ENCODE measurements at regions not wholly inside any gene's neighbourhood (a gene's known extent, or its start where the extent isn't known, plus 50 kb on each side); places are given as distances from the start of the nearest gene placed in this dataset.

DNA sequence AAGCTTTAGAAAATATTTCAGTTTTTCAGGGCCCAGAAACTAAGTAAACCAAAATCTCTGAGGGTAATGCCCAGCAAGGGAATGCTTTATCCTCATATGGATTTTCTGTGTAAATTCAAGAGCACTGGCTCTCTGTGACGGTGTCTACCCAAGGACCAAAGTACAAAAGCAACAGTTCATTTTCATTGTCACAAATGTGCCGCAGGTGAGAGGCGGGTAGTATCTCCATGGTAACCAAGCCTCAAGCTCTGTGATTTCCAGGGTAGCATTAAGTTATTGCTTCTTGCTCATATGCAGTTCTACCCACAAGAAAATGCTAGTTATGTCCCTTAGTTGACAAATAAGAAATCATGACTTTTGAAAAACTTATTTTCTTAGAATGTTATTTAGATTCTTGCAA, 164.3 kb downstream of the MTRR start:
- no peaks in the 10 kb centered on the region for H3K9me2 ChIP-seq (ENCODE audit: low read depth, low read length)
- H3K4me3 ChIP-seq (ENCODE audit: low read depth, low read length, poor library complexity, severe bottlenecking): no peak overlapping the region
- TF ChIP-seq EZH2 (IDR thresholded peaks at IDR 0.05; ENCODE audit: borderline replicate concordance, low read length) (no peak), CTCF (IDR thresholded peaks at IDR 0.05; ENCODE audit: low read length) (no peak)
- H3K27me3 ChIP-seq (ENCODE audit: insufficient read depth, low read length): peaks cover 5% of the 10 kb centered on the region; the same call in 1 of the 2 replicates
- H3K36me3 ChIP-seq (ENCODE audit: insufficient read depth, low read length): no peaks in the 10 kb centered on the region
- no peaks in the 10 kb centered on the region for H3K4me1 ChIP-seq (ENCODE audit: insufficient read depth, low read length, severe bottlenecking)
- H3K27ac ChIP-seq (ENCODE audit: low read depth, low read length, poor library complexity, severe bottlenecking): no peak overlapping the region
- no peaks in the 10 kb centered on the region for H3K9me3 ChIP-seq (ENCODE audit: low read length)
- no peak overlapping the region for H3K4me2 ChIP-seq (ENCODE audit: low read length)
- no peaks in the 10 kb centered on the region for H3F3A ChIP-seq (ENCODE audit: insufficient read depth, low read length)
- no peak overlapping the region for H2AFZ ChIP-seq (ENCODE audit: low read length)
- H3K9ac ChIP-seq (ENCODE audit: low read length): no peak overlapping the region
- H3K79me2 ChIP-seq (ENCODE audit: insufficient read depth, low read length): no peaks in the 10 kb centered on the region
- no peaks in the 10 kb centered on the region for H4K20me1 ChIP-seq (ENCODE audit: insufficient read depth, low read length)

GRCh38 chr5:8034852-8035251, 165.9 kb downstream of the MTRR start:
- Histone ChIP-seq H2AFZ (ENCODE audit: low read length) (no peak overlapping the region), H3K27me3 (ENCODE audit: insufficient read depth, low read length) (peaks cover 5% of the 10 kb centered on the region; the same call in 1 of the 2 replicates)
- no peak for TF ChIP-seq CTCF (IDR thresholded peaks at IDR 0.05; ENCODE audit: low read length)
- TF ChIP-seq EZH2 (IDR thresholded peaks at IDR 0.05; ENCODE audit: borderline replicate concordance, low read length): no peak

DNA sequence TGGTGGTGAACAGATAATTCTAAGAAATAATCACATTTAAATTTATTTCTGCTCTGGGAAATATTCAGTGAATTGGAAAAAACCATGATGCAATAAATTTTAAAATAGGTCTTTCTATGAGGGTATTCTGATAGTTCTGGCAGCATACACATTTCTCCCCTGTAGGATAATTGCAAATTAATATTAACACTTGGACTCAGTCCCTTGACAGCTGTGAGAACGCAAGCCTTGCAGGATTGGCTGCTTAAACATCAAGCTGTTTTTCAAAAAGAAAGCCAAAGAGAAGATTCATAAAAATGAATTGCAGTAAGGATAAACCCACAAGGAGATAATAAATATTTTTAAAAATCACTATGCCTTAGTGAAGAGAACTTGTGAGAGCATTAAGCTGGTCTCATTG, 180.0 kb downstream of the MTRR start:
- TF ChIP-seq CTCF (IDR thresholded peaks at IDR 0.05; ENCODE audit: low read length) (no peak), EZH2 (IDR thresholded peaks at IDR 0.05; ENCODE audit: borderline replicate concordance, low read length) (no peak)
- H2AFZ ChIP-seq (ENCODE audit: low read length): no peak overlapping the region

More at GRCh38 chr5:8034852-8035251, 165.9 kb downstream of the MTRR start:
- Histone ChIP-seq H4K20me1 (ENCODE audit: insufficient read depth, low read length) (no peaks in the 10 kb centered on the region), H3K4me2 (ENCODE audit: low read length) (no peak overlapping the region), H3K9ac (ENCODE audit: low read length) (no peak overlapping the region), H3K9me2 (ENCODE audit: low read depth, low read length) (no peaks in the 10 kb centered on the region), H3K4me1 (ENCODE audit: insufficient read depth, low read length, severe bottlenecking) (no peaks in the 10 kb centered on the region), H3K4me3 (ENCODE audit: low read depth, low read length, poor library complexity, severe bottlenecking) (no peak overlapping the region), H3K79me2 (ENCODE audit: insufficient read depth, low read length) (no peaks in the 10 kb centered on the region), H3K27ac (ENCODE audit: low read depth, low read length, poor library complexity, severe bottlenecking) (no peak overlapping the region), H3K36me3 (ENCODE audit: insufficient read depth, low read length) (no peaks in the 10 kb centered on the region), H3K9me3 (ENCODE audit: low read length) (no peaks in the 10 kb centered on the region), H3F3A (ENCODE audit: insufficient read depth, low read length) (no peaks in the 10 kb centered on the region)

More for the DNA sequence above, 180.0 kb downstream of the MTRR start:
- H3K4me1 ChIP-seq (ENCODE audit: insufficient read depth, low read length, severe bottlenecking): no peaks in the 10 kb centered on the region
- H3K4me2 ChIP-seq (ENCODE audit: low read length): no peak overlapping the region
- no peaks in the 10 kb centered on the region for H3K79me2 ChIP-seq (ENCODE audit: insufficient read depth, low read length)
- no peak overlapping the region for H3K9ac ChIP-seq (ENCODE audit: low read length)
- H3K27ac ChIP-seq (ENCODE audit: low read depth, low read length, poor library complexity, severe bottlenecking): no peak overlapping the region
- no peaks in the 10 kb centered on the region for H3K27me3 ChIP-seq (ENCODE audit: insufficient read depth, low read length)
- no peaks in the 10 kb centered on the region for H3K9me3 ChIP-seq (ENCODE audit: low read length)
- H3F3A ChIP-seq (ENCODE audit: insufficient read depth, low read length): no peaks in the 10 kb centered on the region
- H3K36me3 ChIP-seq (ENCODE audit: insufficient read depth, low read length): no peaks in the 10 kb centered on the region
- no peaks in the 10 kb centered on the region for H4K20me1 ChIP-seq (ENCODE audit: insufficient read depth, low read length)
- no peak overlapping the region for H3K4me3 ChIP-seq (ENCODE audit: low read depth, low read length, poor library complexity, severe bottlenecking)
- no peaks in the 10 kb centered on the region for H3K9me2 ChIP-seq (ENCODE audit: low read depth, low read length)

Measured in OCI-LY1 (cell line).